KG1 (cell line): ENCODE measurements at regions not wholly inside any gene's neighbourhood (a gene's known extent, or its start where the extent isn't known, plus 50 kb on each side); places are given as distances from the start of the nearest gene placed in this dataset.
"Not testable (repeated sequence)": the region's sequence is repeated elsewhere in the genome, so short reads cannot be mapped to it uniquely, and the experiment has no call there.

Source experiments
- DNase-seq: peaks from one replicate; lab custom pipeline; 2025; lab: John Stamatoyannopoulos, UW

DNA sequence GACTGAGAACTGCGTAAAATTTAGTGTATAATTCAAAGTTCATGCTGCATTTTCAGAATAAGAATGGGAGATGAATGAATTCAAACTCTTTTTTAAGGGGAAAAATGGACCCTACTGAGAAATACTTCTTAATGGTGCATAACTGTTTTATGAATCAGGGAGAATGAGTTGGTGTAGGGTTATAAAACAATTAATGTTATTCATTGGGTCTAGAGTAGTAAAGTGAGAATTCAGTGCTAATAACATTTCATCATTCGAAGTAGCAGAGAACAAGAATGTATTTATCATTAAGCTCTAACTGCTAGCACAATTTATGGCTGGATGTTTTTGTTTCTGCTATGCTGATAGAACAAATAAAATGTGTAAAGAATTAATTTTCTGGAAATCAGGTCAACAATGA lies 310.2 kb downstream of the SLITRK5 start:
- DNase-seq: no peak

DNA sequence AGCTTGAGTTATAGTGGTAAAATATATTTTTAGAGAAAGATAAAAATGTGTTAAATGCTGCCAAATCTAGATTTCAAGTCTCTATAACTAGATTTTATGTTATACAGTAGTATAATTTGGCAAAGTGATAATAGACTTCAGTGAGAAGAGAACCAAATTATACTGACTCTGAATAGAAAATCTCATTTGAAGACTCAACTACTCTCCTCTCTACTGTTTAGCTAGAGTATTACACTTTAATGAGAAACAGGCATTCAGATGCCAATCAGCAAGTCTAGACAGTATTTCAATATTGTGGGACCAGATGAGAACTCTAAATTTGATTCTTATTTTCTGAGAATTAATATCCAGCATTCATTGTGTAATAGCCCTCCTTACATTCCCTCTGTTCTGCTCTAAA lies 311.2 kb downstream of the SLITRK5 start:
- DNase-seq: no peak

DNA sequence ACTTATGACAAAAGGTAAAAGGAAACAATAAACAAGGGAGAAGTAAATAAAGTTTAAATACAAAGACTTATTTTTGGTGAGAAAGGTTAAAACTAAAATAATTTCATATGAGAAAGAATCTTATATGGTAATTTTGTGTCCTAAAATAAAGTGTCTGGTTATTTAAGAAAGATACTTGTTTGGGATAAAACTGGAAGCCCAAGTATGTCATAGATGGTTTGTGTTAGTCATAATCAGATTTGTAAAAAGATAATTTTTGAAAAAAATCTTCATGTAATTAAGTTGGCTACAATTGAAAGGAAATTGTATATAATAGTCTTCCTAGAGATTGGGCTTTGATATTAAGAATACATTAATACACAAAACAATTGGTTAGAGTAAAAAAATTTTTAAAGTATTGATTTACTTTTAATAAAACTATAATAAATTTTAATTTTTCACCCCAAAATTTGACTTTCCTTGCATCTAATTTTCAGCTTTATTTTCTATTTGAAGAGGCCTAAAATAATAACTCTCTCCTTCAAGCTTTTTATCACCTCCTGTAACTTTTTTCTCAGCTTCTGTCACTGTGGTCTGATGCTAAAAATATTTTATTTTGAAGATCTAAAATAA lies 315.6 kb downstream of the SLITRK5 start:
- no peak for DNase-seq

DNA sequence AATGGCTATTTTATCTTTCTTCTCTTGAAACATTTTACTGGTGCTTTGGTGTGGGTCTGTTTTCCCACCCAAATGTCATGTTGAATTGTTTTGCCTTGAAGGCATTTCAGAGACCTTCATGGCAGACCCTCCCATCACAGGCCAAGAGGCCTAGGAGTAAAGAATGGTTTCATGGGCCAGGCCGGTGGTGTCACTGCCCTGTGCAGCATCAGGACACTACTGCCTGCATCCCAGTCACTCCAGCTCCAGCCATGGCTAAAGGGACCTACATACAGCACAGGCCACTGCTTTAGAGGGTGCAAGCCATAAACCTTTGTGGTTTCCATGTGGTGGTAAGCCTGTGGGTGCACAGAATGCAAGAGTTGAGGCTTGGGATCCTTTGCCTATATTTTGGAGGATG lies 326.9 kb downstream of the SLITRK5 start:
- no peak for DNase-seq

DNA sequence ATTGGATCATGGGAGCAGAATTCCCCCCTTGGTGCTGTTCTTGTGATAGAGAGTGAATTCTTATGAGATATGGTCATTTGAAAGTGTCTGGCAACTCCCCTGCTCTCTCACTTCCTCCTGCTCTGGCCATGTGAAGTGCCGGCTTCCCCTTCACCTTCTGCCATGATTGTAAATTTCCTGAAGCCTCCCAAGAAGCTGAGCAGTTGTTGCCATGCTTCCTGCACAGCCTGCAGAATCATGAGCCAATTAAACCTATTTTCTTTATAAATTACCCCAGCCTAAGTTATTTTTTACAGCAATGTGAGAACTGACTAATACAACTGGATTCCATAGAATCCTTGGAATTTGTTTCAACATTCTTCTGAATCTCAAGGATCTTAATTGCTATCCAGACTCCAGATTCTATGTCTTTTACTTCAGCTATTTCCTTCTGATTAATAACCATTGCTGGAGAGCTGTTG lies 328.1 kb downstream of the SLITRK5 start:
- no peak for DNase-seq

DNA sequence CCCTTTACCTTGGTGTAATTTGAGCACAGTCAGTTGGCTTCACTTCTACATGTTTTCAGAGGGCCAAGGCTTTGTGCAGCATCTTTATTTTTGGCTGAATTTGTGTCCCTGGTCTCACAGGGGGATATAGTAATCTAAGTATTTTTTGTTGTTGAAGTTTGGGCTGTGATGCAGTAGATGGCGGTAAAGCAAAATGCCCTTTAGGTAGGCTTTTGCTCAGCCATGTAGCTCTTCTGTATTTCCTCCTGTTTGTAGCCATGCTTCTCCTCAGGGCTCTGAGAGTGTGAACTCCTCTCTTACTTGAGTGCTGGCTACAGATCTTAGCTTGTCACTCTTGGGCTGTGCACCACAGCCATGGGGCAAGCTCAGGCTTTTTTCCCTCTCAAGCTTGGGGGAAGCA lies 328.6 kb downstream of the SLITRK5 start:
- DNase-seq: no peak

DNA sequence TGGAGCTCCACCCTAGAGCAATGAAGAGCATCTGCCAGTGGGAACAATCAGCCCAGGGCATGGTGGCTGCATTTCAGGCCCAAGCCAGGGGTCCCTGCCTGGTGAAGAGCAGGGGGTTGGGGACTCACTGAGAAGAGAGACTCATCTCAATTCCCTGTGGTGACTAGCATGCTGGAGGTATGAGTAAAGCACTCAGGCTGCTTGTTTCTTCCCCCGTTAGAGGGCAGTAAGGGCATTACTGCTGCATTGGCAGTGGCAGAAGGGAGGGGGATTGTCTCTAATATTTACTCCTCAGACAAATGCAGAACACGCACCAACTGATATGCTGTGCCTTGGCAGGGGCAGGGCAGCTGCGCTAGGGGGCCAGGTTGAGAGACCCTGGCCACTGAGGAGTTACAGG lies 329.1 kb downstream of the SLITRK5 start:
- DNase-seq: no peak

DNA sequence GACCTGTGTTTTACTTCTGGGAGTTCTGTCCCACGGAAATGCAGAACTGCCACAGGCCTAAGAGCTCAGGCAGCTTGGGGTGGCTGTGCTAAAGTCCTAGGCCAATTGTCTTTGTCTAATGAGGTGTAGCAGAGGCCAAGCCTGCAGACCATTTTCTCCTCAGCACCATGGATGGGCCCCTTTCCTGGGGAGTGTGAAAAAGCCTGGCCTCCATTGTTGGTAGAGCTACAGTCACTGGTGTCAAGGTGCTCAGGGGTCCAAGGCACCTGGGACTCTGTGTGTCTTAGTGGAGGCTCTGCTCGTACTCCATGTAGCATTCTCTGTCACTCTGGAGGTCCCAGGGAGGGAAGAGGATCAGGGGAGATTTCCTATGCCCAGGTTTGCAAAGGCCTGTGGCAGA lies 329.6 kb downstream of the SLITRK5 start:
- no peak for DNase-seq

DNA sequence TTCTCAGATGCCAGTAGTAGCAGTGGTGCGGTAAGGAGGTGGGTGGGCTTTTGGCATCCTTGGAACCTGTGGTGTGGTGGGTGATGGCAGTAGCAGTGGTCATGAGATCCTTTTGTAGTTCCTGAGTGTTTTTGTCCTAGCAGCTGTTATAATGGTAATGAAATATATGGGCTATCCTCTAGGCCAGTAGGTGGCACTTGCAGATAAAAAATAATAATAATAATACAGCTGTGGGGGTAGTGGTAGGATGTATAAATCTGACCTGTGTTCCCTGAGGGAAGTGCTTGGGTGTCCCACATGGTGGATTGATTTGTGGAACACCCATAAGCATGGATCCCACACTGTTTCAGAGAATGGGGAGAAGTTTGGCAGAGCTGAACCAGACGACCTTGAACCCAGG lies 334.0 kb downstream of the SLITRK5 start:
- DNase-seq: no peak

DNA sequence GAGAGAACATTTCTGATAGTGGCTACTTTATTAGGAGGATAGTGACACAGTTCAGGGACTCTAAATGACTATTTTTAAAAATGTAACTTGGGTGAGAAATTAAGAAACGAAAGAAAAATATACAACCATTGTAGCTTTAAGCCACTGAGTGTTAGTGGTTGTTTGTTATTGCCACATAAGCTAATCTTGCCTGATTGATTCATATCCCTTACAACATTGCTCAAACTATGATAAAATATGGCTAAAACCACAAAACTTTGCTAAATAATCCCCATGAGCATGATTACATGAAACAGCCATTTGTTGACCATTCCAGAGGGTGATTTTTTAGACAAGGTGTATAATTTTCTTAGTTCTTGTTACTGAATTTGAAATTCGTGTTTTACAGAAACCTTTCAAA lies 343.4 kb downstream of the SLITRK5 start:
- no peak for DNase-seq

DNA sequence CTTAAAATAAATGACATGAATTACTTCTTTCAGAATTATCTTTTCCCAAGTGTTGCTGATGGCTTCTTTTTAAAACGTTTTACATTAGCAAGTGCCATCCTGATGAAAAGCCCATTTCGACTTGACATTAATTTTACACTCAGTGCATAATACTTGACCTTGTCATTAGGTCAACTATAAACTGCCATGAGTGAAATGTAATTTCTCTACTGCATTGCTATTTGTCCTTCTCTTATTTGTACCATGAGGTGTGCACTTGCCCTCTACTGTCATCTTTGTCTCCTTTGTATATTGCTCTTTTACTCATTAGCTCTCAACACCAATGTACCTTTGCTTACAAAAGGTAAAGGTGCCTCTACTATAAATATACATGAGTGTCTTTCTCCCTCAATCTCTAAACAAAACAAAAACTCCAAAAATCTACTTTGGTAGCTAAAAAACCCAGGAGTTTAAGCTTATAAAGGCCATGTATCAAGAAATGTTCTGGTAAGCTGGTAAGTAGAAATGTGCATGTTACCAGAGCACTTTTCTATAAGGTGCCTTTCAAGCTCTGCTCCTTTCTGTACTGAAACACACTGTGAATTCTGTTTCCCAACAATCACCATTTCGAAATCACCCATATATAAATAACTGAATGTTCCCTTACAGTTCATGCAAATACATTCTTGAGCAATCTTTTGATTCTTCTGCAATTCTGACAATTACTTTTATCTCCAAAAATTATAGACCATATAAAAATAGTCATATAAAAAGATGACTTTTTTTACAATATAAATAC lies 351.4 kb downstream of the SLITRK5 start:
- DNase-seq: no peak

DNA sequence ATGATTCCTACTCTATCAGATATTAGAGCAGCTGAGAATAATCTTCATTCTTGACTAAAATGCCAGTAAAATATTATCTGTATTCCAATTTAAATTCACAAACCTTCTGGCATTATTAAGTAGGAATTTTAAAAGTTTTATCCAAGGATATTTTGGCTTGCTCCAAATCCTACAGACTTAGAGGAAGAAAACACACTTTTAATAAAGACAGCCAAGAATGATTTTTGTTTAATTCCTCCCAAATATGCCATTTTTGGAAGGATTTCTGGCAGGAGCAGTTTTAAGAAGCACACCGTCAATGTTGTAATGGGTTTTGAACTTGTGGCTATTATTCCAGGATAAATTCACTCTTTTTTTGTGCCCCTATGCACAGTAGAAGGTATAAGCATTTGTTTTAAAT lies 355.1 kb downstream of the SLITRK5 start:
- DNase-seq: no peak

DNA sequence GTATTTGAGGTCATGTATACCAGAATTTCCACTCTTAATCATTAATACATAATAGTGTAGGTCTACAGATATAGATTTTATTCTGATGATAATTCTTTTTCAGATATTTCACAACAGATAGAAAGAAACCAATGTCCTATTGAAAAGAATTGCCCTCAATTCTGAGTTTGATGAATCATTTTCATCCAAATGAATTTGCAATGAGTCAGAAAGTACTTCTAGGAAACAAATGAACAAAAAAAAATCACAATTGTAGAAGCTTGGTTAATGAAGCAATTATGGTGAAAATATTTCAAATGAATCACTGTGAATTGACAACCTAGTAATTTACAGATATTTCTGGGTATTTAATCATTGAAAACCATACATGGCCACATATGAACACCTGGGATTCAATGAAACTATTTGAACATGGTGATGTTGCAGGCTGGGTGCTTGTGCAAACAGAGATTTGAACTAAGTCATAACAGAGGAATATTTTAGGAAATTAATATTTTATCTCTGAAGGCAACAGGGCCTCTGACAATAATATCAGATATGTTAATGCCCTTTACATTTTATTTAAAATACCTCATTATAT lies 360.9 kb downstream of the SLITRK5 start:
- DNase-seq: no peak

DNA sequence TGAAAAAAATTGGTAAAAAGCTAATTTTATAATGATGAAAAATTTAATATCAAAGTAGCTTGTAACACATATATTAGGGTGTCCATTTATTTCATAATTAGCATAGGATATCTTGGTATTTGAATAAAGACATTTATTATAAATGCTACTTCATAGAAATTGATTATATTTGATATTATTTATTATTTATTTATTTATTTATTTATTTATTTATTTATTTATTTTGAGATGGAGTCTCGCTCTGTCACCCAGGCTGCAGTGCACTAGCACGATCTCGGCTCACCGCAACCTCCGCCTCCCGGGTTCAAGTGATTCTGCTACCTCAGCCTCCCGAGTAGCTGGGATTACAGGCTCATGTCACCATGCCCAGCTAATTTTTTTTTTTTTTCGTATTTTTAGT lies 365.0 kb downstream of the SLITRK5 start:
- not testable (repeated sequence) for DNase-seq

DNA sequence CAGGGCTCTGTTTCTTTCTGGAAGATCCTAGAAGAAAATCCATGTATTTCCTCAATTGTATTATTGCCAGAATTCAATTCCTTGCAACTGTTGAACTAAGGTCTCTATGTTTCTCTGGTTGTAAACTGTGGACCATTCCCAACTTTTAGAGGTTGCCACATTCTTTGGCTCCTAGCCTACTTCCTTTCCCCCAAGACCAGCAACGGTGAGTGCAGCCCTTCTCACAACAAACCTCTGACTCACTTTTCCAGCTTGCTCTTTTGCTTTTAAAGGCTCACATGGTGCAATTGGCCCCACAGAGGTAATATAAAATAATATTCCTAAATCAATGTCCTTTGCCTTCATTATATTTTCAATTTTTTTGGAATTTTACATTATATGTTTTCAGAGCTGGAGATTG lies 371.3 kb downstream of the SLITRK5 start:
- no peak for DNase-seq

DNA sequence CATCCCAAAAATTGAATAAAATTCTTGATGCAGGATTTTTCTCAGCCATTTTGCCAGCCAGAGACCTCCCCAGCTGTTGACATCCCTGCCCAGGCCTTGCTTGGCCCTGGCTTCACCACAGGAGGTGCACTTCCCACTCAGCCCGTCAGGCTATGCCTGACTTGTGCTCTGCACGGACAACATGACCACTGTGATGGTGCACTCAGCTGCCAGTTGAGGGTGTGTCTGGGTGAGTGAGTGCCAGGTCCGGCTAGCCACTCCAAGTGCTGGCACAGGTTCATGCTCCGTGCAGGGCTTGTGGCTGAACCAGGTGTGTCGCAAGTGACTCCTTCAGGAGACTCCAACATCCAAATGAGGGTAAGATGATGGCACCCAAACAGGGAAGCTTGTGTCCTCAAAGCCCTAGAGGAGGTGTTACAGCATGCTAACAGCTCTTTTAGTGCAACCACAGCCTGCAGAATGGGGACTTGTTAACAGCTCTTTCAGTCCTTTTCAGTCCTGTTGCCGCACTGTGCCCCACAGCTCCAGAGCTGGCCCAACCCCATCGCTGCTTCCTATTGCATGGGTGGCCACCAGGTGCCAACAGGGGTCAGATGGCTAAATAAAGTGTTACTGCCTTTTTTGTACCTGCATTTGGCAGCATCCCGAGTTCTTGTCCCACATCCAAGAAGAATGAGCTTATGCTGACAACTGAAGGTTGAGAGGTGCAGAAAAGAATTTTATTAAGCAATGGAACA lies 380.7 kb downstream of the SLITRK5 start:
- no peak for DNase-seq

DNA sequence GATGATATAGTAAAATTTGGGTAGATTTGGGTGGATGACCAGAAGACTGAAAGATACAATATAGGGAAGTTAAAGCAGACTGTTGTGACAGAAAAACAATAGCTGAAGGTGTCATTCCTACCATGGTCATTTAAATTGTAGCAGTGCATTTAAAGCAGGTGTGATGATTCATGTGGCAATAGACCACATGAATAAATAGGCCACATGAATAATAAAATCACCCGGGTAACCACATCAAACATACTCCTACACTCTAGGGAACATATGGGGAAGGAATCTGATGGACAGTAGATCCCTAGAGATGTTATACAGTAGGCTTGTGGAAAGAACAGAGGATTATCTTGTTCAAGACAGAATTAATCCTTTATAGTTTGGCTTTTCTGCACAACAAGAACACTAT lies 392.6 kb downstream of the SLITRK5 start:
- DNase-seq: no peak

DNA sequence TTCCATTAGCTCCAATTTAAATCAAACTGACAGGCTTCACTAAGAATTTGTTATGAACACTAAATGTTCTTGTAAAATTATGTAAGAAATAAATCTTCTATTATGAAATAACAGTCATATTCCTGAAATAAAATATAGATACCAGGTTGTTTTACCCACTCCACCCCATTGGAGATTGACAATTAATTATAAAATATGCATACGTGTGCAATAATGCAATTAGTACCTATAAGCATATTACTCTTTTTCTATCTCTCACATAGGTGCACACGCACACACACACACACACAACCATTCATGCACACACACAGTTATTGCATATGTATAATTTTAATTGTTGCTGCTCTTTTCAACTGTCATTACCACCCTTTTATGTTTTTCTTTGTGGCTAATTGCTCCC lies 395.7 kb downstream of the SLITRK5 start:
- no peak for DNase-seq

DNA sequence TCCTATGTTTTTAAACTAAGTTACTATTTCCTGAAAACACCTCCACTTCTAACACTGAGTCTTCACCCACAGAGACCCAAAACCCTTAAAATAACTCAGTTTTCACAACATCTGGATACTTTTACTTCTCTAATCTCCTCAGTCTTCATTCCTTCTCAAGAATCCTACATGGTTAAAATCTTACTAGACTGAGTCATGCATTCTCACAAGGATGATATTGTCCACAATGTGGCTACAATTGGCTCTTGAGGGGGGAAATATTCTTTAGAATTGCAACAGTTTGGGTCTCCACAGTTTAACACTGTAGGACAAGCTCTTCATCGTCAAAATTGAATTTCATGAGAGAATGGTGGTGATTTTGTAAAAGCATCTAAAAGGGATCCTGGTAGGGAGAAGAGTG lies 397.1 kb downstream of the SLITRK5 start:
- no peak for DNase-seq

DNA sequence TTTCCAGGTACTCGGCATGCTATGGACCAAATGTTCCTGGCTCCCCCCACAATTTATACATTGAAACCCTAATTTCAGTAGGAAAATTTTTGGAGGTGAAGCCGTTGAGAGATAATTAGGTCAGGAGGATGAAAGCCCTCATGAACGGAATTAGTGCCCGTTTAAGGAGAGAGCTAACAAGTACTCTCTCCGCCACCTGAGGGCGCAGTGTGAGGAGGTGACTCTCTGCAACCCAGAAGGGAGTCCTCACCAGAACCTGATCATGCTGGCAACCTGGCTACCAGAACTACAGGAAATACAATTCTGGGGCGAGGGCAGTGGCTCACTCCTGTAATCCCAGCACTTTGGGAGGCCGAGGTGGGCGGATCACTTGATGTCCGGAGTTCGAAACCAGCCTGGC lies 397.8 kb downstream of the SLITRK5 start:
- DNase-seq: no peak

DNA sequence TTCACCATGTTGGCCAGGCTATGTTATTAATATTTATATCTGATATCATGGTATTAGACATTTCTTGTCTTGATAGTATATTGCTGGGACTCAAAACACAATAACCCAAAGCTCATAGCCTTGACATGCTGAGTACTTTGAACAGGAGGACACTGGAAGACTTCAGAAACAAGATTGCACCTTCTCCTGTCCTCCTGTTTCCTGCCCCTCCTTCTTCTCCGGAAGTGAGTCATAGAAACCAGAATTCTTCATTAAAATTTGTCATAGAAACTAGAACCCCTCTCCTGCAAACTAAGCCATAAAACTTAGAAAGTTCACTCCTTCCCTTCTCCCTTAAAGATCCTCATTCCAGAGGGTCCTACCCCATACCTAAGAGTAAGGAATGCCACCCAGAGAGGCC lies 400.2 kb downstream of the SLITRK5 start:
- no peak for DNase-seq

DNA sequence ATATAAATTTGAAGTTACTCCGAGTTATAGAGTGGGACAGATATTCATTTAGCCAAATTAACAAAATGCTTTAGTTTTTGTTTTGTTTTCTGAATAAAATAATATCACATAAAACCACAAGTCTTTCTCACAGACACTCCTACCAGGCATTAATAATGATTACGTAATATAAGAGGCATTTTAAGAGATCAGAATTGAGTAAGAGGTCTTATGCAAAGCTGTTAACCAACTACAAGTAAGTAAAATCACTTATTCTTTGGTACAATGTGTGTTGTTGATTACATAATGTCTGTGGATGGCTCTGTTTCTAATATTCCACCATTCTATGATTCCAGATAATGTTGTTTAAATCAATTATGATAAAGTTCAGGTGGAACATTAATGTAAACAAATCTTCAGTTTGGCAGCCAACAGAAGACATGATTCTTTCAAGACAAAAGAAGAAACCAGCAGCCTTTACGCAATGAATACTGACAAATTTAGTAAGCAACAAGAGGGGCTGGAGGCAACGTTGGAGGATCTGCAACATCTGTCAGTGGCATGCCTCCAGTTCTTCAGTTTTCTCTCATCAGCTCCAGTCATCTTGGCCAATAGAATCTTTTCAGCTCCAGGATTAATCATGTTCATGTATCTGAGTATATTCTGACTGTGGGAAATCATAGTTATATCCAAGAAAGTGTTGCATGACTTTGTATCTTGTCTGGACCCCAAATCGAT lies 403.8 kb downstream of the SLITRK5 start:
- no peak for DNase-seq
